ENCODE measurements at regions not wholly inside any gene's neighbourhood (a gene's known extent, or its start where the extent isn't known, plus 50 kb on each side); places are given as distances from the start of the nearest gene placed in this dataset.

DNA sequence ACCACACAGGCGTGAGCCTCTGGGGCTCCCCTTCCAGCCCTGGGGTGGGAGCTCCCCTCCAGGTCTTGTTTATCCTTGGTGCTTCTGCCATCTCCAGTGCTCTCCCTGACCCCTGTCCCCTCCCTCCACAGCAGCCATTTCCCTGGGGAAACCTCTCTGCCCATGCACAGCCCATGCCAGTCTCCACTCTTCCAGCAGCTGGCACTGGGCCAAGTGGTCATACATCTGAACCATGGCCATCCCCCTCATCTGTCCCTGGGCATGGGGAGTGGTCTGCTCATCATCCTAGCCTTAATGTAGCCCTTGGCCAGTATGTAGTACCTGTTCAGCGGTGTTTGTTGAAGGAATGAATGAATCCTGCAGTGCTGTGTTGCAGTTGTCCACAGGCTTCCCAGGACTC is 172.4 kb upstream of the ZNF32 start:
- TF ChIP-seq, protein P1, sequence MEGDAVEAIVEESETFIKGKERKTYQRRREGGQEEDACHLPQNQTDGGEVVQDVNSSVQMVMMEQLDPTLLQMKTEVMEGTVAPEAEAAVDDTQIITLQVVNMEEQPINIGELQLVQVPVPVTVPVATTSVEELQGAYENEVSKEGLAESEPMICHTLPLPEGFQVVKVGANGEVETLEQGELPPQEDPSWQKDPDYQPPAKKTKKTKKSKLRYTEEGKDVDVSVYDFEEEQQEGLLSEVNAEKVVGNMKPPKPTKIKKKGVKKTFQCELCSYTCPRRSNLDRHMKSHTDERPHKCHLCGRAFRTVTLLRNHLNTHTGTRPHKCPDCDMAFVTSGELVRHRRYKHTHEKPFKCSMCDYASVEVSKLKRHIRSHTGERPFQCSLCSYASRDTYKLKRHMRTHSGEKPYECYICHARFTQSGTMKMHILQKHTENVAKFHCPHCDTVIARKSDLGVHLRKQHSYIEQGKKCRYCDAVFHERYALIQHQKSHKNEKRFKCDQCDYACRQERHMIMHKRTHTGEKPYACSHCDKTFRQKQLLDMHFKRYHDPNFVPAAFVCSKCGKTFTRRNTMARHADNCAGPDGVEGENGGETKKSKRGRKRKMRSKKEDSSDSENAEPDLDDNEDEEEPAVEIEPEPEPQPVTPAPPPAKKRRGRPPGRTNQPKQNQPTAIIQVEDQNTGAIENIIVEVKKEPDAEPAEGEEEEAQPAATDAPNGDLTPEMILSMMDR (IDR thresholded peaks at IDR 0.05) = no peak
- TF ChIP-seq POLR2A (IDR thresholded peaks at IDR 0.05) = no peak
